IMR-90 (cell line): ENCODE measurements at regions not wholly inside any gene's neighbourhood (a gene's known extent, or its start where the extent isn't known, plus 50 kb on each side); places are given as distances from the start of the nearest gene placed in this dataset.

ENCODE experiments used
- ATAC-seq: fragments of 200-7000 bp; cut with Tn5 transposase; 2 replicates; pipeline ENCODE4 v1.9.1; 2020; ENCODE audit warnings: low read depth, mild to moderate bottlenecking, moderate library complexity
- BruUV-seq: library from RNA; stranded (reverse); fragments of 400-500 nt; replicated peaks from 2 replicates; lab custom pipeline; 2021; lab: Mats Ljungman, UMichigan
- CTCF ChIA-PET: fragments of 300-600 bp; formaldehyde crosslinking; extraction: SDS; loops from one replicate; lab custom pipeline; 2021; ENCODE audit warnings: antibody characterized with exemption; lab: Yijun Ruan, JAX
- POLR2A ChIA-PET: fragments of 300-600 bp; sonication (Branson Sonifier 250); formaldehyde crosslinking; loops from one replicate; lab custom pipeline; 2022; ENCODE audit warnings: antibody characterized with exemption; ENCODE audit not compliant: unreplicated experiment; lab: Charles Lee
- DNase-seq: peaks from one replicate; pipeline ENCODE4 v3.0.0; 2013
- H2AFZ ChIP-seq: replicated peaks from 2 replicates; pipeline ENCODE3; 2013; ENCODE audit warnings: low read length, mild to moderate bottlenecking; ENCODE audit not compliant: poor library complexity
- H2AK5ac ChIP-seq: 2 replicates; pipeline ENCODE4 v1.6.1; 2013; ENCODE audit warnings: low read depth, low read length, inconsistent platforms
- H2AK9ac ChIP-seq: replicated peaks from 2 replicates; pipeline ENCODE3; 2013; ENCODE audit warnings: mild to moderate bottlenecking, low read depth, low read length, moderate library complexity; ENCODE audit not compliant: poor library complexity
- H2BK120ac ChIP-seq: 2 replicates; pipeline ENCODE4 v1.6.1; 2013; ENCODE audit warnings: low read depth, low read length, inconsistent platforms
- H2BK15ac ChIP-seq: 3 replicates; pipeline ENCODE4 v1.6.1; 2013; ENCODE audit warnings: low read depth, low read length, inconsistent platforms
- H2BK20ac ChIP-seq: 2 replicates; pipeline ENCODE4 v1.6.1; 2013; ENCODE audit warnings: low read depth, mild to moderate bottlenecking, inconsistent platforms, low read length, moderate library complexity
- H2BK5ac ChIP-seq: 2 replicates; pipeline ENCODE4 v1.6.1; 2013; ENCODE audit warnings: mild to moderate bottlenecking, low read depth, low read length, inconsistent platforms; ENCODE audit not compliant: poor library complexity, severe bottlenecking
- H3K14ac ChIP-seq: replicated peaks from 2 replicates; pipeline ENCODE4 v1.6.1; 2013; ENCODE audit warnings: low read depth, low read length, inconsistent platforms
- H3K18ac ChIP-seq: 2 replicates; pipeline ENCODE4 v1.6.1; 2013; ENCODE audit warnings: low read depth, low read length, control low read depth
- H3K23ac ChIP-seq: 2 replicates; pipeline ENCODE4 v1.6.1; 2013; ENCODE audit warnings: low read depth, low read length, inconsistent platforms
- H3K27ac ChIP-seq: 2 replicates; pipeline ENCODE4 v1.5.1; 2013; ENCODE audit warnings: mild to moderate bottlenecking, control low read depth, low read length; ENCODE audit not compliant: insufficient read depth
- H3K27me3 ChIP-seq: 2 replicates; pipeline ENCODE4 v1.6.1; 2013; ENCODE audit warnings: low read length; ENCODE audit not compliant: control insufficient read depth, insufficient read depth
- H3K36me3 ChIP-seq: 2 replicates; pipeline ENCODE4 v1.6.1; 2013; ENCODE audit warnings: low read length, mixed read lengths; ENCODE audit not compliant: control insufficient read depth, insufficient read depth
- H3K4ac ChIP-seq: 2 replicates; pipeline ENCODE4 v1.6.1; 2013; ENCODE audit warnings: low read depth, low read length, inconsistent platforms
- H3K4me1 ChIP-seq: 2 replicates; pipeline ENCODE4 v1.6.1; 2013; ENCODE audit warnings: low read length, mixed read lengths; ENCODE audit not compliant: control insufficient read depth, insufficient read depth
- H3K4me2 ChIP-seq: 2 replicates; pipeline ENCODE4 v1.6.1; 2013; ENCODE audit warnings: low read depth, mild to moderate bottlenecking, control low read depth, low read length, moderate library complexity
- H3K4me3 ChIP-seq: 2 replicates; pipeline ENCODE4 v1.5.1; 2013; ENCODE audit warnings: low read depth, mild to moderate bottlenecking, control low read depth, low read length, moderate library complexity; ENCODE audit not compliant: insufficient read depth
- H3K56ac ChIP-seq: 2 replicates; pipeline ENCODE4 v1.6.1; 2013; ENCODE audit warnings: low read length, inconsistent platforms; ENCODE audit not compliant: insufficient read depth; ENCODE audit errors: extremely low read depth
- H3K79me1 ChIP-seq, 2 experiments: 2 replicates each; pipeline ENCODE4 v1.6.1; 2013; ENCODE audit warnings: low read length in 2 of 2, inconsistent platforms in 1 of 2, low read depth in 1 of 2
- H3K9ac ChIP-seq: 2 replicates; pipeline ENCODE4 v1.6.1; 2013; ENCODE audit warnings: low read depth, low read length, control low read depth
- H3K9me1 ChIP-seq: 2 replicates; pipeline ENCODE4 v1.6.1; 2013; ENCODE audit warnings: low read length, inconsistent platforms; ENCODE audit not compliant: insufficient read depth
- H3K9me3 ChIP-seq: 2 replicates; pipeline ENCODE4 v1.6.1; 2013; ENCODE audit warnings: low read length; ENCODE audit not compliant: control insufficient read depth, insufficient read depth
- H4K20me1 ChIP-seq: 2 replicates; pipeline ENCODE4 v1.6.1; 2013; ENCODE audit warnings: low read length, inconsistent platforms; ENCODE audit not compliant: insufficient read depth
- H4K5ac ChIP-seq: 2 replicates; pipeline ENCODE4 v1.6.1; 2013; ENCODE audit warnings: mild to moderate bottlenecking, low read depth, low read length, control low read depth
- H4K8ac ChIP-seq, 2 experiments: 2 replicates each; pipeline ENCODE4 v1.6.1; 2013; ENCODE audit warnings: low read depth in 2 of 2, low read length in 2 of 2, control low read depth in 1 of 2, inconsistent platforms in 1 of 2
- H4K91ac ChIP-seq: 2 replicates; pipeline ENCODE4 v1.6.1; 2013; ENCODE audit warnings: low read depth, low read length, inconsistent platforms; ENCODE audit not compliant: insufficient read depth
- BHLHE40 ChIP-seq: fragments of 150-350 bp; IDR thresholded peaks from 2 replicates; pipeline ENCODE4 v1.6.1; 2016; ENCODE audit warnings: mild to moderate bottlenecking, low read depth, low read length
- CEBPB ChIP-seq: IDR thresholded peaks from 2 replicates; pipeline ENCODE4 v1.6.1; 2012; ENCODE audit warnings: low read depth, low read length, improper control_type of control experiment
- CHD1 ChIP-seq: IDR thresholded peaks from 2 replicates; pipeline ENCODE4 v1.6.1; 2012; ENCODE audit warnings: low read depth, low read length, improper control_type of control experiment
- CTCF ChIP-seq: conservative IDR thresholded peaks from 2 replicates; pipeline ENCODE4 v1.5.1; 2012; ENCODE audit warnings: mild to moderate bottlenecking, low read depth, low read length, improper control_type of control experiment
- FOS ChIP-seq: fragments of 150-350 bp; IDR thresholded peaks from 2 replicates; pipeline ENCODE4 v1.6.1; 2016; ENCODE audit warnings: low read depth, low read length
- MAFK ChIP-seq: IDR thresholded peaks from 2 replicates; pipeline ENCODE4 v1.6.1; 2012; ENCODE audit warnings: low read depth, low read length, improper control_type of control experiment
- MAZ ChIP-seq: IDR thresholded peaks from 2 replicates; pipeline ENCODE4 v1.6.1; 2012; ENCODE audit warnings: low read depth, mild to moderate bottlenecking, low read length, improper control_type of control experiment, moderate library complexity, borderline replicate concordance
- MXI1 ChIP-seq: IDR thresholded peaks from 2 replicates; pipeline ENCODE4 v1.6.1; 2012; ENCODE audit warnings: low read depth, mild to moderate bottlenecking, low read length, moderate library complexity, borderline replicate concordance
- NFE2L2 ChIP-seq: fragments of 150-350 bp; IDR thresholded peaks from 2 replicates; pipeline ENCODE4 v1.6.1; 2016; ENCODE audit warnings: low read depth, mild to moderate bottlenecking, low read length
- POLR2A ChIP-seq: IDR thresholded peaks from 2 replicates; pipeline ENCODE4 v1.6.1; 2012; ENCODE audit warnings: mild to moderate bottlenecking, low read depth, low read length
- RAD21 ChIP-seq: IDR thresholded peaks from 2 replicates; pipeline ENCODE4 v1.6.1; 2012; ENCODE audit warnings: low read length, improper control_type of control experiment
- RCOR1 ChIP-seq: IDR thresholded peaks from 2 replicates; pipeline ENCODE4 v1.6.1; 2012; ENCODE audit warnings: mild to moderate bottlenecking, low read length, improper control_type of control experiment; ENCODE audit not compliant: insufficient replicate concordance
- RFX5 ChIP-seq: IDR thresholded peaks from 2 replicates; pipeline ENCODE4 v1.8.0; 2012; ENCODE audit warnings: low read depth, mild to moderate bottlenecking, low read length, moderate library complexity
- SMC3 ChIP-seq: fragments of 150-350 bp; IDR thresholded peaks from 2 replicates; pipeline ENCODE4 v1.6.1; 2016; ENCODE audit warnings: low read depth, mild to moderate bottlenecking, antibody characterized with exemption, low read length, moderate library complexity
- USF2 ChIP-seq: fragments of 150-350 bp; IDR thresholded peaks from 2 replicates; pipeline ENCODE4 v1.6.1; 2017; ENCODE audit warnings: mild to moderate bottlenecking, antibody characterized with exemption, low read length, low read depth
- WGBS, 2 experiments: methylation state at CpG; one replicate each; pipeline versions ENCODE4 v1.1.5 to v1.1.7; 2013; ENCODE audit warnings: missing lambda C conversion rate in 2 of 2; ENCODE audit not compliant: insufficient read length in 1 of 2; ENCODE audit errors: extremely low coverage in 2 of 2; 5-methylcytosine and 5-hydroxymethylcytosine counted together
- dilution Hi-C: fragments of 300-500 bp; cut with HindIII; formaldehyde crosslinking; loops from one replicate; pipeline ENCODE4 v1.14.3; 2018; ENCODE audit warnings: low sequenced_read_pairs; ENCODE audit not compliant: unreplicated experiment
- in situ Hi-C: fragments of 300-500 bp; cut with MboI; formaldehyde crosslinking; loops from 3 replicates; pipeline ENCODE4 v1.14.3; 2019; ENCODE audit warnings: low sequenced_read_pairs, inconsistent platforms, mixed read lengths
- intact Hi-C: fragments of 100-400 bp; cut with micrococcal nuclease; formaldehyde crosslinking; loops from 2 replicates; pipeline ENCODE4 v1.10.0; 2022
- TF ChIP-seq, protein P1 (sequence below): fragments of 150-350 bp; IDR thresholded peaks from 2 replicates; pipeline ENCODE4 v1.6.1; 2016; ENCODE audit warnings: low read depth, mild to moderate bottlenecking, low read length, moderate library complexity, borderline replicate concordance

DNA sequence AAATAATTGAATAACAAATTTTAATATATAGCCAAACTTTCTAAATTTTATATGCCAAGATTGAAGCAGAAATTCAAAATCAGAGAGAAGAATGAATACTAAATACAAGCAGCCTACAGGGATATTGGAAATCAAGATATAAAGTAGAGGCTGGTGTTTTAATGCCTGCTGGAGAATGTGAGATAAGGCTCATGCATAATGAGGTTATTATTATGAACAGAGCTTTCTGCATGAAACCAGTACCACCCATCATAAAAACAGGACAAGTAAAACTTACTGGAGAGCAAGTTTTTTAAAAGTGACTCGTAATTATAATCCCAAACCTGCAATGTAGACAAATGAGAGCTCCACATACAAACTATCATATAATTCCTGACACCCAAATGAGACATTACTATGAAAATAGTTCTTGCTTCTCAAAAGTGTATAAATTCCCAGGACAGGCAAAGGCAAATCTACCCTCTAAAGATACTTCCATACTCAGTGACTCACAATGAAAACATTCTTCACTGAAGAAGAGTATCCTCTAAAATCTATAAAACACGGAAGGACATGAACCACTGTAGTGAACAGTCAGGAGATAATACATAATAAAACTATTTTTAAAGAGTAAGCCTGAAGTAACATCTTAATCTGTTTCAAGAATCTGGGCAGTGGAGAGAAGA, 532.0 kb upstream of the GRAMD2B start:
- H3K18ac ChIP-seq = no peak overlapping the region
- H3K23ac ChIP-seq = no peak overlapping the region
- no peak overlapping the region for H3K56ac ChIP-seq
- H3K4ac ChIP-seq = no peak overlapping the region
- no peak overlapping the region for H3K4me2 ChIP-seq
- no peak overlapping the region for H4K91ac ChIP-seq
- no peak overlapping the region for H2BK120ac ChIP-seq
- H4K5ac ChIP-seq = no peak overlapping the region
- H2AK9ac ChIP-seq = no peak overlapping the region
- BruUV-seq = no TSS peak
- no peak for ATAC-seq
- no peak overlapping the region for H2AK5ac ChIP-seq
- no peak overlapping the region for H2BK15ac ChIP-seq
- no peak overlapping the region for H3K27ac ChIP-seq
- in situ Hi-C loops (no loop called here), intact Hi-C loops (no loop called here), dilution Hi-C loops (no loop called here)
- H3K9ac ChIP-seq = no peak overlapping the region
- no peak overlapping the region for H2BK20ac ChIP-seq
- H4K20me1 ChIP-seq = no peaks in the 10 kb centered on the region
- TF ChIP-seq MAZ = no peak
- TF ChIP-seq MXI1 = no peak
- TF ChIP-seq CHD1 = no peak
- TF ChIP-seq CEBPB = no peak
- no peak for TF ChIP-seq BHLHE40
- no peak for TF ChIP-seq FOS
- TF ChIP-seq RCOR1 = no peak
- no peak for TF ChIP-seq POLR2A
- TF ChIP-seq USF2 = no peak
- TF ChIP-seq MAFK = no peak
- TF ChIP-seq, protein P1, sequence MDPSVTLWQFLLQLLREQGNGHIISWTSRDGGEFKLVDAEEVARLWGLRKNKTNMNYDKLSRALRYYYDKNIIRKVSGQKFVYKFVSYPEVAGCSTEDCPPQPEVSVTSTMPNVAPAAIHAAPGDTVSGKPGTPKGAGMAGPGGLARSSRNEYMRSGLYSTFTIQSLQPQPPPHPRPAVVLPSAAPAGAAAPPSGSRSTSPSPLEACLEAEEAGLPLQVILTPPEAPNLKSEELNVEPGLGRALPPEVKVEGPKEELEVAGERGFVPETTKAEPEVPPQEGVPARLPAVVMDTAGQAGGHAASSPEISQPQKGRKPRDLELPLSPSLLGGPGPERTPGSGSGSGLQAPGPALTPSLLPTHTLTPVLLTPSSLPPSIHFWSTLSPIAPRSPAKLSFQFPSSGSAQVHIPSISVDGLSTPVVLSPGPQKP = no peak
- TF ChIP-seq NFE2L2 = no peak
- no peak for TF ChIP-seq RAD21
- TF ChIP-seq CTCF = no peak
- TF ChIP-seq SMC3 = no peak
- TF ChIP-seq RFX5 = no peak
- POLR2A ChIA-PET = no interaction called here
- no peak overlapping the region for H3K4me3 ChIP-seq
- no peak overlapping the region for H2BK5ac ChIP-seq
- CTCF ChIA-PET = interaction anchor here (0.6 kb wide), 1 partner anchor 1155 kb away, joined by 5 read pairs; no protein-coding TSS in a partner anchor
- no peaks in the 10 kb centered on the region for H3K4me1 ChIP-seq
- no peak overlapping the region for H4K8ac ChIP-seq
- no peaks in the 10 kb centered on the region for H3K9me3 ChIP-seq
- WGBS, 2 experiments = no CpG with 5 or more reads among the region's 2 CpGs
- H3K36me3 ChIP-seq = no peaks in the 10 kb centered on the region
- H3K9me1 ChIP-seq = no peaks in the 10 kb centered on the region
- no peak overlapping the region for H3K14ac ChIP-seq
- H2AFZ ChIP-seq = no peak overlapping the region
- no peaks in the 10 kb centered on the region for H3K27me3 ChIP-seq
- no peak for DNase-seq
- H3K79me1 ChIP-seq = no peaks in the 10 kb centered on the region
